ENCODE measurements at regions not wholly inside any gene's neighbourhood (a gene's known extent, or its start where the extent isn't known, plus 50 kb on each side); places are given as distances from the start of the nearest gene placed in this dataset.

GRCh38 chr3:64464955-64465354 is 222.8 kb downstream of the ADAMTS9 start:
- Mint-ChIP-seq H3K36me3 (no peaks in the 10 kb centered on the region), H3K4me3 (no peak overlapping the region), H3K9me3 (no peaks in the 10 kb centered on the region), H3K27ac (no peak overlapping the region), H3K4me1 (peaks cover 5% of the 10 kb centered on the region)
- no peak for DNase-seq (ENCODE audit: low spot score in 2 of 2)
- no peak for ATAC-seq

- Mint-ChIP-seq H3K27ac (no peak overlapping the region), H3K4me1 (peaks cover 5% of the 10 kb centered on the region)
Observed at GRCh38 chr3:64463981-64464380, 223.8 kb downstream of the ADAMTS9 start.

GRCh38 chr3:64462203-64462602 is 225.6 kb downstream of the ADAMTS9 start:
- H3K9me3 Mint-ChIP-seq, result no peaks in the 10 kb centered on the region
- no peak overlapping the region for H3K27ac Mint-ChIP-seq

More at GRCh38 chr3:64463981-64464380, 223.8 kb downstream of the ADAMTS9 start:
- H3K36me3 Mint-ChIP-seq, result no peaks in the 10 kb centered on the region
- H3K4me3 Mint-ChIP-seq, result no peak overlapping the region
- H3K9me3 Mint-ChIP-seq, result no peaks in the 10 kb centered on the region
- ATAC-seq, result no peak
- no peak for DNase-seq (ENCODE audit: low spot score in 2 of 2)

GRCh38 chr3:64460877-64461276 is 226.9 kb downstream of the ADAMTS9 start:
- no peak for ATAC-seq
- no peak for DNase-seq (ENCODE audit: low spot score in 2 of 2)
- Mint-ChIP-seq H3K36me3 (no peaks in the 10 kb centered on the region), H3K4me3 (no peak overlapping the region), H3K9me3 (no peaks in the 10 kb centered on the region), H3K27ac (no peak overlapping the region), H3K4me1 (peaks cover 5% of the 10 kb centered on the region)

More at GRCh38 chr3:64462203-64462602, 225.6 kb downstream of the ADAMTS9 start:
- Mint-ChIP-seq H3K36me3 (no peaks in the 10 kb centered on the region), H3K4me3 (no peak overlapping the region), H3K4me1 (peaks cover 5% of the 10 kb centered on the region)
- DNase-seq (ENCODE audit: low spot score in 2 of 2) (no peak), ATAC-seq (no peak)

- Mint-ChIP-seq H3K4me1 (peaks cover 5% of the 10 kb centered on the region), H3K4me3 (no peak overlapping the region), H3K36me3 (no peaks in the 10 kb centered on the region), H3K27ac (no peak overlapping the region), H3K9me3 (no peaks in the 10 kb centered on the region)
- ATAC-seq, result no peak
- no peak for DNase-seq (ENCODE audit: low spot score in 2 of 2)
Observed at GRCh38 chr3:64460141-64460730, 227.6 kb downstream of the ADAMTS9 start.

- no peak overlapping the region for H3K27ac Mint-ChIP-seq
- no peaks in the 10 kb centered on the region for H3K9me3 Mint-ChIP-seq
- DNase-seq (ENCODE audit: low spot score in 2 of 2) (no peak), ATAC-seq (no peak)
- H3K4me1 Mint-ChIP-seq, result peaks cover 5% of the 10 kb centered on the region
- no peaks in the 10 kb centered on the region for H3K36me3 Mint-ChIP-seq
- no peak overlapping the region for H3K4me3 Mint-ChIP-seq
Observed at GRCh38 chr3:64459711-64460110, 228.1 kb downstream of the ADAMTS9 start.

- DNase-seq (ENCODE audit: low spot score in 2 of 2) (no peak), ATAC-seq (no peak)
- no peak overlapping the region for H3K4me3 Mint-ChIP-seq
- no peaks in the 10 kb centered on the region for H3K36me3 Mint-ChIP-seq
- H3K27ac Mint-ChIP-seq, result no peak overlapping the region
- no peaks in the 10 kb centered on the region for H3K9me3 Mint-ChIP-seq
- H3K4me1 Mint-ChIP-seq, result peaks cover 5% of the 10 kb centered on the region
Observed at GRCh38 chr3:64457811-64458210, 230.0 kb downstream of the ADAMTS9 start.

GRCh38 chr3:64456674-64457073 is 231.1 kb downstream of the ADAMTS9 start:
- no peaks in the 10 kb centered on the region for H3K36me3 Mint-ChIP-seq
- DNase-seq (ENCODE audit: low spot score in 2 of 2), result no peak
- H3K4me1 Mint-ChIP-seq, result no peaks in the 10 kb centered on the region
- H3K27ac Mint-ChIP-seq, result no peak overlapping the region
- H3K9me3 Mint-ChIP-seq, result no peaks in the 10 kb centered on the region
- no peak overlapping the region for H3K4me3 Mint-ChIP-seq
- no peak for ATAC-seq

GRCh38 chr3:64455351-64455750 is 230.1 kb upstream of the PRICKLE2 start:
- DNase-seq (ENCODE audit: low spot score in 2 of 2) (no peak), ATAC-seq (no peak)
- Mint-ChIP-seq H3K36me3 (no peaks in the 10 kb centered on the region), H3K27ac (no peak overlapping the region), H3K4me1 (no peaks in the 10 kb centered on the region), H3K9me3 (no peaks in the 10 kb centered on the region), H3K4me3 (no peak overlapping the region)

GRCh38 chr3:64454768-64455167 is 229.5 kb upstream of the PRICKLE2 start:
- no peak overlapping the region for H3K4me3 Mint-ChIP-seq
- no peaks in the 10 kb centered on the region for H3K4me1 Mint-ChIP-seq
- H3K27ac Mint-ChIP-seq, result no peak overlapping the region
- H3K9me3 Mint-ChIP-seq, result no peaks in the 10 kb centered on the region
- no peaks in the 10 kb centered on the region for H3K36me3 Mint-ChIP-seq
- DNase-seq (ENCODE audit: low spot score in 2 of 2) (no peak), ATAC-seq (no peak)

- Mint-ChIP-seq H3K4me1 (no peaks in the 10 kb centered on the region), H3K4me3 (no peak overlapping the region), H3K36me3 (no peaks in the 10 kb centered on the region), H3K27ac (no peak overlapping the region), H3K9me3 (no peaks in the 10 kb centered on the region)
- ATAC-seq (no peak), DNase-seq (ENCODE audit: low spot score in 2 of 2) (no peak)
Observed at GRCh38 chr3:64454179-64454578, 228.9 kb upstream of the PRICKLE2 start.

- no peak for ATAC-seq
Observed at GRCh38 chr3:64451283-64452012, 226.2 kb upstream of the PRICKLE2 start.

GRCh38 chr3:64450396-64450956 is 225.2 kb upstream of the PRICKLE2 start:
- ATAC-seq, result no peak
- no peaks in the 10 kb centered on the region for H3K36me3 Mint-ChIP-seq
- H3K4me3 Mint-ChIP-seq, result no peak overlapping the region
- H3K4me1 Mint-ChIP-seq, result no peaks in the 10 kb centered on the region
- H3K27ac Mint-ChIP-seq, result no peak overlapping the region
- H3K9me3 Mint-ChIP-seq, result no peaks in the 10 kb centered on the region
- DNase-seq (ENCODE audit: low spot score in 2 of 2), result no peak

More at GRCh38 chr3:64451283-64452012, 226.2 kb upstream of the PRICKLE2 start:
- no peak overlapping the region for H3K27ac Mint-ChIP-seq
- H3K4me3 Mint-ChIP-seq, result no peak overlapping the region
- no peaks in the 10 kb centered on the region for H3K36me3 Mint-ChIP-seq
- H3K9me3 Mint-ChIP-seq, result no peaks in the 10 kb centered on the region
- no peak for DNase-seq (ENCODE audit: low spot score in 2 of 2)
- no peaks in the 10 kb centered on the region for H3K4me1 Mint-ChIP-seq

- H3K4me3 Mint-ChIP-seq, result no peak overlapping the region
- no peak for ATAC-seq
- H3K4me1 Mint-ChIP-seq, result no peaks in the 10 kb centered on the region
- H3K36me3 Mint-ChIP-seq, result no peaks in the 10 kb centered on the region
- H3K9me3 Mint-ChIP-seq, result no peaks in the 10 kb centered on the region
- DNase-seq (ENCODE audit: low spot score in 2 of 2), result no peak
- H3K27ac Mint-ChIP-seq, result no peak overlapping the region
Observed at GRCh38 chr3:64449026-64449425, 223.8 kb upstream of the PRICKLE2 start.

GRCh38 chr3:64445944-64446300 is 220.7 kb upstream of the PRICKLE2 start:
- Mint-ChIP-seq H3K27ac (no peak overlapping the region), H3K4me3 (no peak overlapping the region), H3K4me1 (no peaks in the 10 kb centered on the region), H3K36me3 (no peaks in the 10 kb centered on the region), H3K9me3 (no peaks in the 10 kb centered on the region)
- DNase-seq (ENCODE audit: low spot score in 2 of 2), result no peak
- no peak for ATAC-seq

Measured in stimulated activated effector memory CD8-positive, alpha-beta T cell treated with anti-CD3 and anti-CD28 coated beads, Interleukin-12 subunit alpha, Interleukin-12 subunit beta, amount 100 ng/mL, for 72 hours (primary cell).